ENCODE measurements at regions not wholly inside any gene's neighbourhood (a gene's known extent, or its start where the extent isn't known, plus 50 kb on each side); places are given as distances from the start of the nearest gene placed in this dataset.

DNA sequence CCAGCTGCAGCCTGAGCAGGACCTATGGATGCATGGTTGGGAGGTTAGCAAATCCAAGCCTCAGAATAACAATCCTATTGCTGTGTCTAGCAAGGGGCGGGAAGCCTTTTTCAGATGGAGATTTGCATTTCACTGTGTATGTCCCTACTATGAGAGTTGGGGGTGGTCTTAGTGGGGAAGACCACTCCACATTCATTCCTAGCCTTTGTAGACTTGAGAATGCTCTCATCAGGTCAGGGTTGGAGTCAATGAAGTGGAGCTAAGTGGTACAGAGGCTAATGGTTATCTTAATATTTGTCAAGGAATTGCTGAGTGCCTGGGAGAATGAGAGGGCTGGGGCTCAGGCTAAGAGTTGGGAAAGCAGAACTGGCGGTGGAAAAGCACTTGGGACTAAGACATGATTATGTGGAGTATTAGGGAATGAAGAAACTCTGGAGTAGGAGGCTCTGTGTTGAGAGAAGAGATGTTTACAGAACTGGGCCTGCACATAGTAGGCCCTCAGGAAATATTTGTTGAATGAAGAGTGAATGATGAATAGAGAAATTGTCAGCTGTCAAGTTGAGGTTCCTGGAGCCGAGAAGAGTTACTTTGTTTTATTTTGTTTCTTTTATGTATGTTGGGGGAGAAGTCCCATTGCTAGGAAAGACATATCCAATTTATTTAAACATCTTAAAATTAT is 175.5 kb upstream of the SPRY4 start:
- Mint-ChIP-seq H3K4me1 (ENCODE audit: low read depth) (peaks cover 20% of the 10 kb centered on the region), H3K4me3 (ENCODE audit: low read depth) (peak overlapping the region; percentile 25), H3K36me3 (ENCODE audit: insufficient read depth) (no peaks in the 10 kb centered on the region), H3K27ac (peak overlapping the region; percentile 49), H3K9me3 (ENCODE audit: low read depth) (no peaks in the 10 kb centered on the region), H3K27me3 (no peaks in the 10 kb centered on the region)
- TF ChIP-seq, protein P1, sequence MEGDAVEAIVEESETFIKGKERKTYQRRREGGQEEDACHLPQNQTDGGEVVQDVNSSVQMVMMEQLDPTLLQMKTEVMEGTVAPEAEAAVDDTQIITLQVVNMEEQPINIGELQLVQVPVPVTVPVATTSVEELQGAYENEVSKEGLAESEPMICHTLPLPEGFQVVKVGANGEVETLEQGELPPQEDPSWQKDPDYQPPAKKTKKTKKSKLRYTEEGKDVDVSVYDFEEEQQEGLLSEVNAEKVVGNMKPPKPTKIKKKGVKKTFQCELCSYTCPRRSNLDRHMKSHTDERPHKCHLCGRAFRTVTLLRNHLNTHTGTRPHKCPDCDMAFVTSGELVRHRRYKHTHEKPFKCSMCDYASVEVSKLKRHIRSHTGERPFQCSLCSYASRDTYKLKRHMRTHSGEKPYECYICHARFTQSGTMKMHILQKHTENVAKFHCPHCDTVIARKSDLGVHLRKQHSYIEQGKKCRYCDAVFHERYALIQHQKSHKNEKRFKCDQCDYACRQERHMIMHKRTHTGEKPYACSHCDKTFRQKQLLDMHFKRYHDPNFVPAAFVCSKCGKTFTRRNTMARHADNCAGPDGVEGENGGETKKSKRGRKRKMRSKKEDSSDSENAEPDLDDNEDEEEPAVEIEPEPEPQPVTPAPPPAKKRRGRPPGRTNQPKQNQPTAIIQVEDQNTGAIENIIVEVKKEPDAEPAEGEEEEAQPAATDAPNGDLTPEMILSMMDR (IDR thresholded peaks at IDR 0.05; ENCODE audit: unreplicated experiment), result no peak
- no peak for DNase-seq (ENCODE audit: low spot score, unreplicated experiment)

DNA sequence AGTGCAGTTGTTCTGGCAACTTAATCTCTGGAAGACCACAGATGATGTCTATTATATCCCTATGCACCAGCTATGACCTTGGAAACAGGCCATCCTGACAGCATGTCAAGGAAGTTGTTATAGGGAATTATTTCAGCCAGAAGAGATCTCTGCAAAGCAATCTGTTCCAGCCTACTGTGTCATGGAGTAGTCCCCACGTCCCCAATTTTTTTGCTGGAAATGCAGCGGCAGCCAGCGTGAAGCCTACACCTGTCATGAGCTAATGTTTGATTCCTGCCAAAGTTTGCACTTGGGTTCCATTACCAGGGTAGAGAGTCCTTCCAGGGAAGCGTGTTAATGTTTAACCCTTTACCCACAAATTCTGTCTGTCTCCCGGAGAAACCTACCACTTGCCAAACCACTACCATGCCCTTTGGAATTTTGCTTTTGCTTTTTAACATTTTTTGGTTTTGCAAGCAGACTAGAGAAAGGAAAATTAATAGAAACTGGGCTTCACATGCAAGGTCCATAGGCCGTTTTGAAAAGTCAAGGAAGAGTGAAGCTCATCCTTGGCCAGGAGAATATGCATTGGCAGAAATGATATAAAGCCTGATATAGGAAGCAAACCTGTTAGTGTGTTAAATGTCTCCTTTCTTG is 174.9 kb upstream of the SPRY4 start:
- H3K27ac Mint-ChIP-seq, result no peak overlapping the region
- peak overlapping the region; percentile 27 for H3K4me3 Mint-ChIP-seq (ENCODE audit: low read depth)

DNA sequence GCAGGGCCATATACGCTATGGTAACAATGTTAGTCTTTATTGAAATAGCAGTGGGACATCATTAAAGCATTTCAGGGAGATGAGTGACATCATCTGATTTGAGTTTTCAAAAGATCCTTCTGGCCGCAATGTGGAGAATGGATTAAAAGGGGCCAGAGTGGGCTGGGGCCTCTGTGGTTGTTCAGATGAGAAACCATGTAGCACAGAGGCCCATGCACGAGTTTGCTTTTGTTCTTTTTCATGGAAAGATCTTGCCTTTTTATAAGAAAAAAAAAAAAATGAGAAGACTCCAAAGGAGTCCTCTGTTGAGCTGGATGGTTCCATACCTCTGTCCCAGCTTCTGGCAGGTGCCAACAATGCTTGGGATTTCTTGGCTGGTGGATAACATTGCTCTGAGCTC is 173.5 kb upstream of the SPRY4 start:
- Mint-ChIP-seq H3K36me3 (ENCODE audit: insufficient read depth) (no peaks in the 10 kb centered on the region), H3K4me3 (ENCODE audit: low read depth) (no peak overlapping the region), H3K27ac (no peak overlapping the region)

More for the DNA sequence above, 174.9 kb upstream of the SPRY4 start:
- H3K4me1 Mint-ChIP-seq (ENCODE audit: low read depth), result peaks cover 20% of the 10 kb centered on the region
- no peaks in the 10 kb centered on the region for H3K27me3 Mint-ChIP-seq
- no peaks in the 10 kb centered on the region for H3K36me3 Mint-ChIP-seq (ENCODE audit: insufficient read depth)
- TF ChIP-seq, protein P1 (IDR thresholded peaks at IDR 0.05; ENCODE audit: unreplicated experiment), result no peak
- H3K9me3 Mint-ChIP-seq (ENCODE audit: low read depth), result no peaks in the 10 kb centered on the region
- DNase-seq (ENCODE audit: low spot score, unreplicated experiment), result no peak

DNA sequence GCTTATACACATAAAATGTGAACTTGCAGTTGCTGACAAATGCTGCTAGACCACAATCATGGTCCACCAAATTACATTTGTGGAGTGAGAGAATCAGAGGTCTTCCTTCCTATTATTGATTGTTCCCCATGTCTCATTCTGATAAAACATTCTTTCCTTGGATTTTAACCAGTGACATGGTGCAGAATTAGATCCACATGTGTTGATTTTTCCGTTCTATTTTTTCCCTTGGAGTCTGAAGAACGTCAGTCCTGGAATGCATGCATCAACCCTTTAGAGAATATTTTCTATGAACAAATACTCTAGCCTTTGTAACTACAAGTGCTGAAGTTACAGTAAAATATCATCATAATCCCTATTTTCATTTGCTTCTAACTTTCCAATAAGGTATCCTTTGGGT is 170.7 kb upstream of the SPRY4 start:
- no peak overlapping the region for H3K4me3 Mint-ChIP-seq (ENCODE audit: low read depth)
- H3K27ac Mint-ChIP-seq, result no peak overlapping the region
- DNase-seq (ENCODE audit: low spot score, unreplicated experiment), result no peak
- H3K4me1 Mint-ChIP-seq (ENCODE audit: low read depth), result peaks cover 25% of the 10 kb centered on the region
- H3K36me3 Mint-ChIP-seq (ENCODE audit: insufficient read depth), result no peaks in the 10 kb centered on the region
- no peaks in the 10 kb centered on the region for H3K27me3 Mint-ChIP-seq
- no peaks in the 10 kb centered on the region for H3K9me3 Mint-ChIP-seq (ENCODE audit: low read depth)
- TF ChIP-seq, protein P1 (IDR thresholded peaks at IDR 0.05; ENCODE audit: unreplicated experiment), result no peak

More for the DNA sequence above, 173.5 kb upstream of the SPRY4 start:
- Mint-ChIP-seq H3K4me1 (ENCODE audit: low read depth) (peaks cover 22% of the 10 kb centered on the region), H3K27me3 (no peaks in the 10 kb centered on the region), H3K9me3 (ENCODE audit: low read depth) (no peaks in the 10 kb centered on the region)
- no peak for DNase-seq (ENCODE audit: low spot score, unreplicated experiment)
- TF ChIP-seq, protein P1 (IDR thresholded peaks at IDR 0.05; ENCODE audit: unreplicated experiment), result no peak

DNA sequence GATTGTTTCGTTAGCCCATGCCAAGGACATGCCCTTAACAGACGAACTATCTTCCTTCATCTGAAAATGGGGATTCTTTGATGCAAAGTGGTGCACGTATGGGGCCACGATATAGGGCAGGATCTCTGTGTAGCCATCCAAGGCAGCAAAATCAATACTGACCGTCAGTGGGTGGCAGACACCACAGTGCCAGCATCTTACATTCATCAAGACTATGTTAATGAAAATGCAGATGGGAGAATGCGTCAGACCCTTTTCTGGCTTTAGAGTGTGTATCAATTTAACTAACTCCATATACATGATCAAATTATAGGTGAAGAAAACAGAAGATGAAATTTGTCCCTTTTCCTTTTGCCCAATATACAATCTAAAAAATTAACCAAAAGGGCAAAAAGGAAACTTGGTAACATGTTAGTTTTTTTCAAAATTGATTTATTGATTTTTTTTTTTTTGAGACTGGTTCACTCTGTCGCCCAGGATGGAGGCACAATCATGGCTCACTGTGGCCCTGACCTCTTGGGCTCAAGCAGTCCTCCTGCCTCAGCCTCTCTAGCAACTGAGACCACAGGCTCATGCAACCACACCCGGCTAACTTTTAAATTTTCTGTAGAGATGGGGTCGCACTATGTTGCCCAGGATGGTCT is 169.2 kb upstream of the SPRY4 start:
- no peaks in the 10 kb centered on the region for H3K9me3 Mint-ChIP-seq (ENCODE audit: low read depth)
- no peak for DNase-seq (ENCODE audit: low spot score, unreplicated experiment)
- TF ChIP-seq, protein P1 (IDR thresholded peaks at IDR 0.05; ENCODE audit: unreplicated experiment), result no peak

More for the DNA sequence above, 169.2 kb upstream of the SPRY4 start:
- Mint-ChIP-seq H3K27ac (no peak overlapping the region), H3K27me3 (no peaks in the 10 kb centered on the region), H3K4me1 (ENCODE audit: low read depth) (peaks cover 9% of the 10 kb centered on the region), H3K4me3 (ENCODE audit: low read depth) (no peak overlapping the region), H3K36me3 (ENCODE audit: insufficient read depth) (no peaks in the 10 kb centered on the region)

Data from progenitor cell of endocrine pancreas (in vitro differentiated cells).